ENCODE measurements at regions not wholly inside any gene's neighbourhood (a gene's known extent, or its start where the extent isn't known, plus 50 kb on each side); places are given as distances from the start of the nearest gene placed in this dataset.

- TF ChIP-seq POLR2AphosphoS5 (IDR thresholded peaks at IDR 0.05; ENCODE audit: low read depth) (no peak), CTCF (conservative IDR thresholded peaks at IDR 0.05; ENCODE audit: low read depth in 2 of 2) (no peak), EZH2 (IDR thresholded peaks at IDR 0.05; ENCODE audit: low read depth, unreplicated experiment) (no peak), REST (IDR thresholded peaks at IDR 0.05; ENCODE audit: unreplicated experiment) (no peak), EZH2phosphoT487 (IDR thresholded peaks at IDR 0.05; ENCODE audit: unreplicated experiment) (no peak), ZNF331 (CRISPR knock-in tag; IDR thresholded peaks at IDR 0.05; ENCODE audit: low read depth) (no peak), CREB1 (CRISPR knock-in tag; IDR thresholded peaks at IDR 0.05; ENCODE audit: low read depth) (no peak)
Observed at GRCh38 chr14:95433094-95433478, 83.4 kb downstream of the SYNE3 start.
